ENCODE measurements at regions not wholly inside any gene's neighbourhood (a gene's known extent, or its start where the extent isn't known, plus 50 kb on each side); places are given as distances from the start of the nearest gene placed in this dataset.

DNA sequence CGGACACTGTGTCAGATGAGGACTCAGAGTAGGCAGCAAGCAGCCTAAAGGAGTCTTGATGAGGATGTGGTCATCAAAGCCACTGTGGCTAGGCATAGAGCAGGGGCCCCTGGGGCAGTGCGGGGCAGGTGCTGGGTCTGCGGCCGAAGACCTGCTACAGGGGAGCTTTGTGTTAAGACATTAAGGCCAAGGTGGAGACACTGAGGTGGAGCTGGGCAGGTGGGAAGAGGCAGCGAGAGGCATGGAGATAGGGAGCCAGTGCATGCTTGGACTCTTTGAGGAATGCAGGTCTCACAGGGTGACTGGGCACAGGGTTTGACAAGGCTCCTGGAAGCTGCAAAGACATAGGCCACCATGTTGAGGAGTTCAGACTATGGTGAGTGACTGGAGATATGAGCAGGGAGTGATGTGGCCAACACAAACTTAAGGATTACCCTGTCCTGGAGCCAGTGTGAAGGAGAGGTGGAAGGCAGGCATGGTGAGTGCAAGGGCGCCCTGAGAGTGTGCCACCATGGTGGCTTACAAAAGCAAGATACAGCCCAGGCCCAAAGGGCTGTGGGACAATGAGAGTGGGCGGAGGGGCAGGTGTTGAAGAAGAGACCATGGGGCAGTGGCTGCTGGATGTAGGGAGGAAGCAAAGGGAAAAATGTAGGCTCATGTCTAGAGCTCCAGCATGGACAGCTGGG is 450.9 kb upstream of the HS6ST1 start:
- TF ChIP-seq CTCF (optimal IDR thresholded peaks at IDR 0.05 in 1 of 3, IDR thresholded peaks at IDR 0.05 in 1 of 3, conservative IDR thresholded peaks at IDR 0.05 in 1 of 3; ENCODE audit: extremely low read depth in 1 of 3, insufficient read depth in 2 of 3, low read length in 3 of 3) (no peak), EZH2 (IDR thresholded peaks at IDR 0.05; ENCODE audit: low read length) (no peak)
